ENCODE measurements at regions not wholly inside any gene's neighbourhood (a gene's known extent, or its start where the extent isn't known, plus 50 kb on each side); places are given as distances from the start of the nearest gene placed in this dataset.

GRCh38 chr15:93244696-93245660 lies 156.0 kb upstream of the RGMA start:
- TF ChIP-seq CTCF (IDR thresholded peaks at IDR 0.05; ENCODE audit: partially characterized antibody, unreplicated experiment) = no peak
- DNase-seq = no peak
- H3K4me1 Mint-ChIP-seq (ENCODE audit: low read depth, unreplicated experiment) = peaks cover 28% of the 10 kb centered on the region
- peaks cover 5% of the 10 kb centered on the region for H3K27me3 Mint-ChIP-seq (ENCODE audit: unreplicated experiment)
- H3K4me3 Mint-ChIP-seq (ENCODE audit: unreplicated experiment) = no peak overlapping the region
- no peaks in the 10 kb centered on the region for H3K36me3 Mint-ChIP-seq (ENCODE audit: unreplicated experiment)
- no peak overlapping the region for H3K27ac Mint-ChIP-seq (ENCODE audit: unreplicated experiment)
- H3K9me3 Mint-ChIP-seq (ENCODE audit: unreplicated experiment) = peaks cover 4% of the 10 kb centered on the region

GRCh38 chr15:93243573-93243972 lies 154.6 kb upstream of the RGMA start:
- Mint-ChIP-seq H3K27me3 (ENCODE audit: unreplicated experiment) (peaks cover 7% of the 10 kb centered on the region), H3K27ac (ENCODE audit: unreplicated experiment) (no peak overlapping the region), H3K4me1 (ENCODE audit: low read depth, unreplicated experiment) (peaks cover 26% of the 10 kb centered on the region), H3K36me3 (ENCODE audit: unreplicated experiment) (peaks cover under 1% of the 10 kb centered on the region), H3K4me3 (ENCODE audit: unreplicated experiment) (no peak overlapping the region), H3K9me3 (ENCODE audit: unreplicated experiment) (peaks cover 4% of the 10 kb centered on the region)
- no peak for TF ChIP-seq CTCF (IDR thresholded peaks at IDR 0.05; ENCODE audit: partially characterized antibody, unreplicated experiment)
- no peak for DNase-seq

GRCh38 chr15:93241696-93242585 lies 152.9 kb upstream of the RGMA start:
- H3K27ac Mint-ChIP-seq (ENCODE audit: unreplicated experiment) = no peak overlapping the region
- H3K9me3 Mint-ChIP-seq (ENCODE audit: unreplicated experiment) = peaks cover 4% of the 10 kb centered on the region
- no peak overlapping the region for H3K4me3 Mint-ChIP-seq (ENCODE audit: unreplicated experiment)
- H3K36me3 Mint-ChIP-seq (ENCODE audit: unreplicated experiment) = peaks cover 4% of the 10 kb centered on the region
- peaks cover 7% of the 10 kb centered on the region for H3K27me3 Mint-ChIP-seq (ENCODE audit: unreplicated experiment)
- no peak for TF ChIP-seq CTCF (IDR thresholded peaks at IDR 0.05; ENCODE audit: partially characterized antibody, unreplicated experiment)
- H3K4me1 Mint-ChIP-seq (ENCODE audit: low read depth, unreplicated experiment) = peaks cover 21% of the 10 kb centered on the region
- no peak for DNase-seq

DNA sequence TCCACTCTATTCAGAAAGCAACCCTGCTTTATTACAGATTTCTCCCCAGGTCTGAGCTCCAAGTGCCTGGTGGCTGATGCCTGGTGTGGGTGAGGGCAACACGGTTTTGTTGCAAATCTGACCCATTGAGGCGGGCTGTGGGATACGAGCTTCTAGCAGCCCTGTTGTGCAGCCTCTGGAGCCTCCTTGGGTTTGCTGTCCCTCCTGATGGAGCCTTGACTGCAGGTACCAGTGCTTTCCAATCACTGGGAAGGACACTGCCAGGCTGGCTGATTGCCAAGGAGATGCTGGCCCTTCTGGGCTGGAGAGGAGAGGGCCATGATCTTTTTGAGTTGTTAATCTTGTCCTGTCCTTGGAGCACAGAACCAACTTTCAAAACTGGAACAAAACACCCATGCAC lies 151.0 kb upstream of the RGMA start:
- Mint-ChIP-seq H3K27ac (ENCODE audit: unreplicated experiment) (no peak overlapping the region), H3K27me3 (ENCODE audit: unreplicated experiment) (peaks cover 7% of the 10 kb centered on the region), H3K4me1 (ENCODE audit: low read depth, unreplicated experiment) (peaks cover 3% of the 10 kb centered on the region), H3K4me3 (ENCODE audit: unreplicated experiment) (no peak overlapping the region), H3K36me3 (ENCODE audit: unreplicated experiment) (peaks cover 4% of the 10 kb centered on the region), H3K9me3 (ENCODE audit: unreplicated experiment) (no peaks in the 10 kb centered on the region)
- DNase-seq = no peak
- TF ChIP-seq CTCF (IDR thresholded peaks at IDR 0.05; ENCODE audit: partially characterized antibody, unreplicated experiment) = no peak
